Lower leg skin (tissue), 4 donors: ENCODE measurements at regions not wholly inside any gene's neighbourhood (a gene's known extent, or its start where the extent isn't known, plus 50 kb on each side); places are given as distances from the start of the nearest gene placed in this dataset.

Source experiments
- DNase-seq, 2 donors: peaks; one replicate each; pipeline ENCODE4 v3.0.0-alpha.2; 2019; ENCODE audit warnings: low spot score in 2 of 2
- H3K4me3 ChIP-seq: fragments of 200-600 bp; sonication (generic); 2 replicates; pipeline ENCODE4 v1.5.1; 2017; ENCODE audit warnings: mild to moderate bottlenecking, low read depth; ENCODE audit not compliant: poor library complexity, severe bottlenecking
- CTCF ChIP-seq, 3 donors: fragments of 450-650 bp; IDR thresholded peaks; one replicate each; pipeline ENCODE4 v1.5.1; 2016; ENCODE audit warnings: antibody characterized with exemption in 3 of 3, mild to moderate bottlenecking in 3 of 3, moderate library complexity in 2 of 3
- POLR2A ChIP-seq, 2 donors: fragments of 450-650 bp; IDR thresholded peaks; one replicate each; pipeline ENCODE4 v1.6.1; 2016 to 2017; ENCODE audit warnings: antibody characterized with exemption in 2 of 2, mild to moderate bottlenecking in 1 of 2, moderate library complexity in 1 of 2
- WGBS, 2 donors: methylation state at CpG; one replicate each; pipeline ENCODE4 v1.1.5; 2018; 5-methylcytosine and 5-hydroxymethylcytosine counted together
- intact Hi-C: fragments of 100-400 bp; cut with DNase I; formaldehyde crosslinking; loops from one replicate; pipeline ENCODE4 v1.15.0; 2023; ENCODE audit warnings: low total_unique reads

GRCh38 chr15:31892513-31892912, 137.8 kb upstream of the CHRNA7 start:
- whole genome bisulfite sequencing, 2 donors, result 93 to 96% methylated on average over 1 of the region's 1 CpG
- no peak for TF ChIP-seq CTCF (IDR thresholded peaks at IDR 0.05)
- no peak for TF ChIP-seq POLR2A (IDR thresholded peaks at IDR 0.05)
- intact Hi-C loops, result no loop called here
- no peak overlapping the region for H3K4me3 ChIP-seq
- DNase-seq, result no peak

GRCh38 chr15:31893780-31894179, 136.5 kb upstream of the CHRNA7 start:
- H3K4me3 ChIP-seq, result no peak overlapping the region
- DNase-seq, result no peak
- intact Hi-C loops, result no loop called here
- WGBS, 2 donors, result 77 to 90% methylated on average over 6 of the region's 6 CpGs
- TF ChIP-seq CTCF (IDR thresholded peaks at IDR 0.05) (no peak), POLR2A (IDR thresholded peaks at IDR 0.05) (no peak)

GRCh38 chr15:31897746-31898145, 132.6 kb upstream of the CHRNA7 start:
- TF ChIP-seq POLR2A (IDR thresholded peaks at IDR 0.05) (no peak), CTCF (IDR thresholded peaks at IDR 0.05) (no peak)
- intact Hi-C loops, result no loop called here
- H3K4me3 ChIP-seq, result no peak overlapping the region
- DNase-seq, result no peak

DNA sequence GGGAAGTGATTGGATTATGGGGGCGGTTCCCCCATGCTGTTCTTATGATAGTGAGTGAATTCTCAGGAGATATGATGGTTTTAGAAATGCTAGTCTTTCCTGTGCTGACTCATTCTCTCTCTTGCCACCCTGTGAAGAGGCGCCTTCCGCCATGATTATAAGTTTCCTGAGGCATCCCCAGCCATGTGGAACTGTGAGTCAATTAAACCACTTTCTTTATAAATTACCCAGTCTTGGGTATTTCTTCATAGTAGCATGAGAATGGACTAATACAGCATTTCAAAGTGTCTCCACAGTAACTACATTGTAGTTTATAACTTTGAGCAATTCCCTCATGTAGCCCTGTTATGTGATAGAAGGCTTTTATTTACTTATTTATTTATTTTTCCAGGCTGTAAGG, 128.8 kb upstream of the CHRNA7 start:
- no peak for DNase-seq
- 92 to 96% methylated on average over 3 of the region's 3 CpGs for WGBS, 2 donors
- TF ChIP-seq CTCF (IDR thresholded peaks at IDR 0.05) (no peak), POLR2A (IDR thresholded peaks at IDR 0.05) (no peak)
- H3K4me3 ChIP-seq, result no peak overlapping the region
- intact Hi-C loops, result no loop called here

GRCh38 chr15:31905054-31905453, 125.3 kb upstream of the CHRNA7 start:
- no peak for DNase-seq
- 13 to 24% methylated on average over 6 to 8 of the region's 8 CpGs for WGBS, 2 donors
- TF ChIP-seq POLR2A (IDR thresholded peaks at IDR 0.05) (no peak), CTCF (IDR thresholded peaks at IDR 0.05) (no peak)
- intact Hi-C loops, result no loop called here
- H3K4me3 ChIP-seq, result no peak overlapping the region

DNA sequence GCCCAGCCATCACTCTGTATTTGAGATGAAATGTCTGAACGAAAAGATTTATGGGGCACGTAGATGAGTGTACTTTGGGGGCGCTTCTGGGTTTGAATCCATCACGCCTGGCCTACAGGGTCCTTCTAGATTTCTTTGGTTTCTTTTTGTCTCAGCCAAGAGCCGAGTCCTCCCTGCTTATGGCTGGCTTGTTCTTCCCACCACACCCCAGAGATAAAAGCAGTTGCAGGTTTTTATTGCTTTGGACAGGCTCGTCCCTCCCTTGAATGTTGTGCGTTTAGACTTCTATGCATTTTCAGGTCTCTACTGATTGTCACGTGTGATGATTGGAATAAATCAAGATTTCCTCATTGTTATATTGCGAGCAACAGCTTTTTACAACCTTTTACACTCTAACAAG, 104.8 kb upstream of the CHRNA7 start:
- TF ChIP-seq POLR2A (IDR thresholded peaks at IDR 0.05) (no peak), CTCF (IDR thresholded peaks at IDR 0.05) (no peak)
- H3K4me3 ChIP-seq, result no peak overlapping the region
- WGBS, 2 donors, result 75 to 80% methylated on average over 9 of the region's 9 CpGs
- DNase-seq, result no peak
- intact Hi-C loops, result no loop called here
